NOMO-1 treated with dmso at 0.1 percent for 144 hours (cell line): ENCODE measurements at regions not wholly inside any gene's neighbourhood (a gene's known extent, or its start where the extent isn't known, plus 50 kb on each side); places are given as distances from the start of the nearest gene placed in this dataset.
A peak's percentile ranks its signal among the peaks of the same experiment; 100 is the strongest.

Experiments used
- DNase-seq: peaks from one replicate; lab custom pipeline; 2025; ENCODE audit not compliant: unreplicated experiment; lab: John Stamatoyannopoulos, UW

GRCh38 chr10:90317172-90317571 is 540.7 kb downstream of the HTR7 start:
- DNase-seq, result no peak

DNA sequence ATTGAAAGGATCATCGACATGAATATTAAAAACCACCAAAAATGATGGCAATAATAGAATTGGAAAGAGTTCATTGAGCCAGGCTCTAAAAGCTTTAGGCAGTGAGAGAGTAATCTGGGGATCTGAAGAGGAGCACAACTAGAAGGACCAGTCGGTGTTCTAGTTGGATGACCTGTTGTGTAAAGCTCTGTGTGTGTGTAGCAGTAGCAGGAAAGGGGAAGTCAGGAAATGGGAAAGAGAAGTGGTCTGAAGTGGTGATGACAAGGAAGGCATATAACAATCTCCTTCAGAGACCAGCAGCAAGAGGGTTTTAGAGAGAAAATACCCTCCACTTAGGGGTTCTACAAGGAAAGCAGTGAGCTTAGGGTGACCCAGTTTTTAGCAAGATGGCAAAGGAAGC is 539.2 kb downstream of the HTR7 start:
- DNase-seq, result peak; percentile 19

- no peak for DNase-seq
These were observed 538.5 kb downstream of the HTR7 start for GRCh38 chr10:90319188-90319914.

- no peak for DNase-seq
These were observed 536.6 kb downstream of the HTR7 start for GRCh38 chr10:90321132-90321816.

- no peak for DNase-seq
These were observed 531.2 kb downstream of the HTR7 start for GRCh38 chr10:90326498-90327267.

- DNase-seq, result no peak
These were observed 530.2 kb downstream of the HTR7 start for GRCh38 chr10:90327611-90328010.

DNA sequence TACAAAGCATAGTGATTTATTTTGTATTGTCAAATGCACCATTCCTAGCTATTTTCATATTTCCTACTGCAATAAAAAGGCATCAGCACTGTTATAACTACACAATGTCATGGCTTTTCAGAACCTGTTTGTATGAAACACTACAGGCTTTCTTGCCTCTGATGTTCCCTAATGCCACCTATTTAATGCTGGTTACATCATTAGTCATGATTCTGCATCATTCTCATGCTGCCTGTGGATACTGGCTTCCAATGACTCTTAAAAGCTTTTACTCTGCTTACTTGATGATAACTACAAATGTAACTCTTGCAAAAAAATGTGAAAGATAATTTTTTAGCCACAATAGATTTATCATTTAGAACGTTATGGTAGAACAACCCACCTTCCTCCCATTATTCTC is 529.4 kb downstream of the HTR7 start:
- no peak for DNase-seq

DNA sequence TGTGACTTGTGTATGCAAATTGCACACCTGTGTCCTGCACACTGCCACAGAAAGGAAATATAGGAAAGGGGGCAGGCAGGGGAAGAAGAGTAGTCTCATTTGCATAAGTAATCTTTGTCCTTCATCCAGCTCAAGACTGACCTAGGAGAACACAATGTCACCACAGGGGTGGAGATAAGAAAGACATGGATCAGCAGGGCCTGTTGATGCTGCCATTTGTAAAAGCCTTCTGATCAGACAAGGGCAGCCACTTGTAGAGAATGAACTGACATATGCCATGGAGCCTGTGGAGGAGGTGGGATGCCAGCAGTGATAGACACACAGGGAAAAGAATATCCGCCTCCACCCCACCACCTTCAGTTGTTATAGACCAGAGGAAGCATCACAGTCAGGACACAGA is 528.9 kb downstream of the HTR7 start:
- DNase-seq, result no peak

- DNase-seq, result no peak
These were observed 520.5 kb downstream of the HTR7 start for GRCh38 chr10:90337316-90337715.

DNA sequence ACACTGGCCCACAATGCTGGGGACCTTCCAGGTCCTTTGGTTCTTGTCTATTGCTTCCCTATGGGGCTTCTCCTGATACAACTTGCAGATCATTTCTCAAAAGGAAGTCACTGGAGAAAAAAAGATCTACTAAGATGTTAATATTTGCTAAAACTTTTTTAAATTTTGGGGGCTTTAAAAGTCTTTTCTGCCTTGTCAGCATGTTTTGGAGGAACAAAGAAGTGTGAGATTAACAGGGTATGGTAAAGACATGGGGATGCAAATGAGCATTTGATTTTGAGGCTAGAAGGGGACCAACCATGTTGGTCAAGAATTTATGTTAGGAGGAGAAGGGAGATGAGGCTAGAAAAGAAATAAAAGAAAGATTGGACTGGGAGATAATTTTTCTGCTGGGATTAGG is 515.4 kb downstream of the HTR7 start:
- DNase-seq, result no peak

- DNase-seq, result no peak
These were observed 513.6 kb downstream of the HTR7 start for GRCh38 chr10:90344226-90344625.

- DNase-seq, result no peak
These were observed 510.6 kb downstream of the HTR7 start for GRCh38 chr10:90347239-90347638.

DNA sequence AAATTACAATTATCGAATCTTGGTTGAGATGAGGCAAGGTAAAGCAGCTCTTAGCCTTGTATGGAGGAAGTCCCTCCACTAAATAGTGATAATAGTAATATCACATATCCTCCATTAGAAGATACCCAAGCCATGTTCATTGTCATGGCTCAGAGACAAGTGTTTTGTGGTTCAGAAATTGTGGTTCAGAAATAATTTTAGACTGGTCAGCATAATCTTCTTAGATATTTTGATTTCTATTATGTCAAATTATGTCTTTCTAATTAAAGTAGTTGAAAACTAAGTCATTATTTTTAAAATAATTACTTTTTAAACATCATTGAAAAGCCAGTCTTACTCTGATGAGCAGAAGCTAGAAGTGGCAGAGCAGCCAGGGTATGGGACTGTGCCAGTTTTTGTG is 507.7 kb downstream of the HTR7 start:
- no peak for DNase-seq

DNA sequence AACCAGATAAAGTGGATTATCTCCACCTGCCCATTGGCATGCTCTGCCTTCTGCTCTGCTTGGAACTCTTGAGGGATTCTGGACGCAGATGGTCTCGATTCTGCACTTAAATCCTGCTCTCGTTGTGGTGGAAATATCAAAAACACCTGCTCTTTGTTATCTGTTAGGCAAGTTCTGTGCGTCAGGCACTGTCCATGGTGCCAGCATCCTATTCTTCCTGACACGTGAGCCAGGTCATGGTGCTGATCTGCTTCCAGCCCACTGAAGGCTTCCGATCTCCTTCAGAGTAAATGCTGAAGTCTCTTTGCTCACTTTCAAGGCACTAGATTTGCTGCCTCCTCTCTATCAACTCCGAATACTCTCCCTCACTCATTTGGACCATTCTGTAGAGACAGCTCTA is 505.6 kb downstream of the HTR7 start:
- DNase-seq, result no peak

DNA sequence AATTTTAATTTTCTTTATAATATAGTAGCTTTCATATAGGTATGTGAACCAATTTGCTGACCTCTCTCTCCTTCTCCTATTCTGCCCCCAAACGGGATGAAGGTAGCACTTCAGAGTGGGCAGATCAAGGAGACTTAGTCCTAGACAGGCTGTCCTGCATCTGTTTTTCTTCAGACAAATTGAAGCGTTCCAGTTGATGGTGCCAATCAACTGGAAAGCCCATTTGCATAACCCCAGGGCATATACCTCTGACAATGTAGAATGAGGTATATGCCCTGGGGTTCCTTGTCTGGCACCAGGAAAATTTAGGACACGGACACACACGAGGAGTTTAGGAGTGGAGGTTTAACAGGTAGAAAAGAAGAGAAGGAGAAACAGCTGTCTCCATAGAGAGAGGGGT is 502.9 kb downstream of the HTR7 start:
- no peak for DNase-seq

GRCh38 chr10:90363799-90364483 is 493.9 kb downstream of the HTR7 start:
- no peak for DNase-seq

DNA sequence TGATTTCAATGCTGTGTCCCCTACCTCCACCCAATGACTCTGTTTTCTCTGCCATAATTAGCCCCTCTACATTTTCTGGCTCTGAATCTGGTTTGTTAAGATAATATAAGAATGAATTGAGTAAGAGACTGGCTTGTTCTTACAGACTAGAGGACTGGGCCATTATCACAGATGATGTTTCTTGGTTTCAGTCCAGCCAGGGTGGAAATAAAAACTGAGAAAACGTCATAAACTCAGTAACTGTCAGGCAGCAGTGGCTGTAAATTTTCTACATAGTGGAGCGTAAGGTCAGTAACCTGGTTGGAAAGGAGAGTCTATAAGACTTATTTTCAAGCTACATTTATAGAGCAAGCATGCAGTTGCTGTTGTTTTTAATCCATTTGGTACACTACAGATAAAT is 485.4 kb downstream of the HTR7 start:
- no peak for DNase-seq

GRCh38 chr10:90373911-90374310 is 483.9 kb downstream of the HTR7 start:
- no peak for DNase-seq

- DNase-seq, result no peak
These were observed 479.2 kb downstream of the HTR7 start for GRCh38 chr10:90378524-90379076.

- no peak for DNase-seq
These were observed 476.4 kb downstream of the HTR7 start for GRCh38 chr10:90381468-90381867.

GRCh38 chr10:90389876-90390275 is 468.0 kb downstream of the HTR7 start:
- no peak for DNase-seq
